ENCODE measurements at regions not wholly inside any gene's neighbourhood (a gene's known extent, or its start where the extent isn't known, plus 50 kb on each side); places are given as distances from the start of the nearest gene placed in this dataset.

DNA sequence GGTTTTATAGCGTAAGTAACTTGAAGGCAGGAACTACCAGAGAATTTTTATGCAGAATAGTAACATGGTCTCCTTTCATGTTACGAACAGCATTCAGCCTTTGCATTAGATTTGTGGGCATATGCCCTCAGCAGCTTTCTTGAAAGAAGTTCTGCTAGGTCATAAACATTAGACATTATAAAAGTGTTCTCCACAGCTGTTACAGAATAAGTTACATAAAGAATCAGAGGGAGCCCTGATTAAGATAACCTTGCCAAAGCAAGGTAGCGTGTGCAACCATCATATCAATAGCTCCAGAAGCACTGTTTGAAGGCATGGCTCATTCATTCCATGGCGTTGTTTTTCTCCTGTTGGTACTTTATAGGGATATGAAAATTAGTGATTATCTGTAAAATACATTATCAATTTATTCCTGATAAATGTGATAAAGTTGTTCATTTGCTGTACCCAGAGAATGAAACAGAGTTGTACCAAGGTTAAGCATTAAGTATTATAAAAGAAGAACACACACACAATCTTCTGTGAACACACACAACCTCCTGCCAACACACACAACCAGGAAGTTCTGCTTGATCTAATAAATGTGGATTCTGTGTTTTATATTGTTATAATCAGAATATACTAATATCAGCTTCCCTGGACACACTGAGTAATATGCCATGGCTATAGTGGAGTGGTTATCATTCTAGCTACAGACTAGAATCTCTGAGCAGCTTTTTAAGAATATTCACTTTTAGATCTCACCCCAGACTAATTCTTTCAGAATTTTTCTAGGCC lies 286.7 kb upstream of the SLC39A10 start:
- H2BK12ac ChIP-seq (ENCODE audit: low read depth, low read length) = no peak overlapping the region
- no peak overlapping the region for H3K9ac ChIP-seq (replicated peaks in 1 of 4; ENCODE audit: extremely low read depth in 1 of 4, low read depth in 3 of 4, low read length in 3 of 4)
- FAIRE-seq = no peak
- H4K8ac ChIP-seq (ENCODE audit: extremely low read depth, insufficient read depth, low read length) = no peak overlapping the region
- no peak overlapping the region for H3K56ac ChIP-seq (replicated peaks; ENCODE audit: insufficient read length, low read depth, low read length)
- H3K27me3 ChIP-seq (replicated peaks in 1 of 4; ENCODE audit: control insufficient read depth in 3 of 4, extremely low read depth in 1 of 4, insufficient read depth in 3 of 4, low read length in 3 of 4) = no peaks in the 10 kb centered on the region
- no peak overlapping the region for H2BK5ac ChIP-seq (ENCODE audit: low read depth, low read length)
- H2AFZ ChIP-seq (ENCODE audit: low read length) = no peak overlapping the region
- H3K27ac ChIP-seq (ENCODE audit: low read depth, low read length) = no peak overlapping the region
- H3K36me3 ChIP-seq (ENCODE audit: control insufficient read depth in 2 of 4, insufficient read depth in 4 of 4, low read length in 3 of 4) = no peaks in the 10 kb centered on the region
- H4K20me1 ChIP-seq (replicated peaks in 1 of 2; ENCODE audit: control insufficient read depth in 1 of 2, insufficient read depth in 2 of 2, low read length in 2 of 2) = no peaks in the 10 kb centered on the region
- H3K14ac ChIP-seq (ENCODE audit: insufficient read length) = no peak overlapping the region
- whole genome bisulfite sequencing, 2 experiments (ENCODE audit: extremely low coverage in 1 of 2, insufficient coverage in 1 of 2, insufficient read length in 1 of 2, insufficient replicate concordance in 2 of 2, low coverage in 1 of 2, low lambda C conversion rate in 2 of 2, missing lambda C conversion rate in 1 of 2) = 92% methylated on average over 4 of the region's 4 CpGs; no CpG with 5 or more reads in 1 of the 2 experiments
- H2AK5ac ChIP-seq (ENCODE audit: low read depth, low read length) = no peak overlapping the region
- no peak overlapping the region for H3K18ac ChIP-seq (ENCODE audit: extremely low read depth, low read length)
- no peak overlapping the region for H2BK120ac ChIP-seq (replicated peaks; ENCODE audit: low read depth, low read length)
- no peak overlapping the region for H3K4ac ChIP-seq (replicated peaks; ENCODE audit: insufficient read length, low read depth, low read length)
- no peak overlapping the region for H2BK20ac ChIP-seq (ENCODE audit: low read length)
- no peaks in the 10 kb centered on the region for H3K79me1 ChIP-seq (ENCODE audit: low read depth, low read length)
- no peak overlapping the region for H3K23ac ChIP-seq (ENCODE audit: insufficient read length)
- H3K4me1 ChIP-seq (replicated peaks in 1 of 4; ENCODE audit: control insufficient read depth in 3 of 4, insufficient read depth in 4 of 4, low read length in 3 of 4) = no peaks in the 10 kb centered on the region
- ChIA-PET POLR2A (ENCODE audit: partially characterized antibody) (no interaction called here), CTCF (ENCODE audit: partially characterized antibody) (interaction anchor here (0.7 kb wide), 1 partner anchor 29 kb away, joined by 3 read pairs; no protein-coding TSS in a partner anchor)
- H3K4me2 ChIP-seq (ENCODE audit: insufficient read depth in 1 of 2, low read depth in 2 of 2, low read length in 2 of 2) = no peak overlapping the region
- no peaks in the 10 kb centered on the region for H3K79me2 ChIP-seq (ENCODE audit: control insufficient read depth in 1 of 2, insufficient read depth in 2 of 2, low read length in 2 of 2)
- H4K91ac ChIP-seq (replicated peaks; ENCODE audit: insufficient read length, low read length) = no peak overlapping the region
- no peak overlapping the region for H4K5ac ChIP-seq (ENCODE audit: insufficient read length, low read depth, low read length)
- H3K23me2 ChIP-seq (ENCODE audit: low read depth, low read length) = no peaks in the 10 kb centered on the region
- no peaks in the 10 kb centered on the region for H3K9me3 ChIP-seq (ENCODE audit: insufficient read depth in 2 of 2, low read depth in 1 of 2, low read length in 1 of 2)
- DNase-seq (ENCODE audit: low read depth in 1 of 2, low spot score in 2 of 2) = no peak
- no peak overlapping the region for H3K4me3 ChIP-seq (ENCODE audit: extremely low read depth in 1 of 4, insufficient read depth in 2 of 4, low read depth in 3 of 4, low read length in 4 of 4)
- no peak overlapping the region for H2BK15ac ChIP-seq (ENCODE audit: low read length)
- no peak for TF ChIP-seq CEBPB (IDR thresholded peaks at IDR 0.05; ENCODE audit: low read depth, low read length)
